ENCODE measurements at regions not wholly inside any gene's neighbourhood (a gene's known extent, or its start where the extent isn't known, plus 50 kb on each side); places are given as distances from the start of the nearest gene placed in this dataset.
A peak's percentile ranks its signal among the peaks of the same experiment; 100 is the strongest.

GRCh38 chr4:79201971-79202370 is 123.9 kb downstream of the NAA11 start:
- Histone ChIP-seq H3K36me3 (ENCODE audit: insufficient read depth, low read length) (no peaks in the 10 kb centered on the region), H3K4me2 (ENCODE audit: low read length) (no peak overlapping the region), H3K27ac (ENCODE audit: low read depth, low read length) (no peak overlapping the region), H2AFZ (ENCODE audit: low read depth, low read length) (no peak overlapping the region), H3K9ac (ENCODE audit: low read length) (no peak overlapping the region), H3K4me1 (ENCODE audit: insufficient read depth, low read length) (no peaks in the 10 kb centered on the region), H3K27me3 (ENCODE audit: insufficient read depth, low read length) (no peaks in the 10 kb centered on the region), H3K9me3 (ENCODE audit: insufficient read depth, low read depth, low read length) (no peaks in the 10 kb centered on the region), H3K79me2 (ENCODE audit: insufficient read depth, low read length) (no peaks in the 10 kb centered on the region), H4K20me1 (ENCODE audit: insufficient read depth, low read length) (no peaks in the 10 kb centered on the region), H3K4me3 (ENCODE audit: insufficient read depth, low read depth, low read length) (no peak overlapping the region)
- DNase-seq (ENCODE audit: low read depth) (no peak), FAIRE-seq (no peak)
- H3K27ac Mint-ChIP-seq (ENCODE audit: unreplicated experiment), result no peak overlapping the region
- no peaks in the 10 kb centered on the region for H3K27me3 Mint-ChIP-seq (ENCODE audit: low read depth, unreplicated experiment)
- no peak for TF ChIP-seq EZH2 (IDR thresholded peaks at IDR 0.05; ENCODE audit: insufficient read depth, low read length)
- no peak for TF ChIP-seq CTCF (IDR thresholded peaks at IDR 0.05; ENCODE audit: insufficient read depth, low read depth, low read length)
- no peaks in the 10 kb centered on the region for H3K36me3 Mint-ChIP-seq (ENCODE audit: low read depth, unreplicated experiment)
- no peak overlapping the region for H3K4me3 Mint-ChIP-seq (ENCODE audit: unreplicated experiment)
- no peaks in the 10 kb centered on the region for H3K9me3 Mint-ChIP-seq (ENCODE audit: unreplicated experiment)
- peaks cover 11% of the 10 kb centered on the region for H3K4me1 Mint-ChIP-seq (ENCODE audit: low read depth, unreplicated experiment)

- H3K27me3 Mint-ChIP-seq (ENCODE audit: low read depth, unreplicated experiment), result no peaks in the 10 kb centered on the region
- H3K4me1 Mint-ChIP-seq (ENCODE audit: low read depth, unreplicated experiment), result peaks cover 11% of the 10 kb centered on the region
- Histone ChIP-seq H3K27ac (ENCODE audit: low read depth, low read length) (no peak overlapping the region), H3K9ac (ENCODE audit: low read length) (no peak overlapping the region), H4K20me1 (ENCODE audit: insufficient read depth, low read length) (no peaks in the 10 kb centered on the region), H3K79me2 (ENCODE audit: insufficient read depth, low read length) (no peaks in the 10 kb centered on the region), H2AFZ (ENCODE audit: low read depth, low read length) (no peak overlapping the region), H3K4me2 (ENCODE audit: low read length) (no peak overlapping the region), H3K4me1 (ENCODE audit: insufficient read depth, low read length) (no peaks in the 10 kb centered on the region), H3K9me3 (ENCODE audit: insufficient read depth, low read depth, low read length) (no peaks in the 10 kb centered on the region), H3K4me3 (ENCODE audit: insufficient read depth, low read depth, low read length) (no peak overlapping the region), H3K27me3 (ENCODE audit: insufficient read depth, low read length) (no peaks in the 10 kb centered on the region), H3K36me3 (ENCODE audit: insufficient read depth, low read length) (no peaks in the 10 kb centered on the region)
- no peak overlapping the region for H3K27ac Mint-ChIP-seq (ENCODE audit: unreplicated experiment)
- TF ChIP-seq CTCF (IDR thresholded peaks at IDR 0.05; ENCODE audit: insufficient read depth, low read depth, low read length) (no peak), EZH2 (IDR thresholded peaks at IDR 0.05; ENCODE audit: insufficient read depth, low read length) (no peak)
- no peak for FAIRE-seq
- no peak overlapping the region for H3K4me3 Mint-ChIP-seq (ENCODE audit: unreplicated experiment)
- H3K36me3 Mint-ChIP-seq (ENCODE audit: low read depth, unreplicated experiment), result no peaks in the 10 kb centered on the region
- no peak for DNase-seq (ENCODE audit: low read depth)
- no peaks in the 10 kb centered on the region for H3K9me3 Mint-ChIP-seq (ENCODE audit: unreplicated experiment)
Measured at GRCh38 chr4:79199743-79200142, 126.1 kb downstream of the NAA11 start.

GRCh38 chr4:79198951-79199587 is 126.8 kb downstream of the NAA11 start:
- Histone ChIP-seq H3K9ac (ENCODE audit: low read length) (no peak overlapping the region), H4K20me1 (ENCODE audit: insufficient read depth, low read length) (no peaks in the 10 kb centered on the region), H2AFZ (ENCODE audit: low read depth, low read length) (no peak overlapping the region), H3K4me3 (ENCODE audit: insufficient read depth, low read depth, low read length) (no peak overlapping the region), H3K79me2 (ENCODE audit: insufficient read depth, low read length) (no peaks in the 10 kb centered on the region), H3K9me3 (ENCODE audit: insufficient read depth, low read depth, low read length) (no peaks in the 10 kb centered on the region), H3K36me3 (ENCODE audit: insufficient read depth, low read length) (no peaks in the 10 kb centered on the region), H3K4me2 (ENCODE audit: low read length) (no peak overlapping the region), H3K27ac (ENCODE audit: low read depth, low read length) (no peak overlapping the region), H3K4me1 (ENCODE audit: insufficient read depth, low read length) (no peaks in the 10 kb centered on the region), H3K27me3 (ENCODE audit: insufficient read depth, low read length) (no peaks in the 10 kb centered on the region)
- TF ChIP-seq EZH2 (IDR thresholded peaks at IDR 0.05; ENCODE audit: insufficient read depth, low read length) (no peak), CTCF (IDR thresholded peaks at IDR 0.05; ENCODE audit: insufficient read depth, low read depth, low read length) (no peak)
- Mint-ChIP-seq H3K4me3 (ENCODE audit: unreplicated experiment) (no peak overlapping the region), H3K9me3 (ENCODE audit: unreplicated experiment) (no peaks in the 10 kb centered on the region), H3K36me3 (ENCODE audit: low read depth, unreplicated experiment) (no peaks in the 10 kb centered on the region), H3K4me1 (ENCODE audit: low read depth, unreplicated experiment) (peaks cover 11% of the 10 kb centered on the region), H3K27ac (ENCODE audit: unreplicated experiment) (peak overlapping the region; percentile 5), H3K27me3 (ENCODE audit: low read depth, unreplicated experiment) (no peaks in the 10 kb centered on the region)
- FAIRE-seq (no peak), DNase-seq (ENCODE audit: low read depth) (peak; percentile 3)

All from astrocyte (in vitro differentiated cells and primary cell).